KMS-11 (cell line): ENCODE measurements at regions not wholly inside any gene's neighbourhood (a gene's known extent, or its start where the extent isn't known, plus 50 kb on each side); places are given as distances from the start of the nearest gene placed in this dataset.

Experiments
- H2AFZ ChIP-seq: fragments of 200-600 bp; sonication (generic); 2 replicates; pipeline ENCODE4 v1.6.1; 2016; ENCODE audit warnings: antibody characterized with exemption, mixed run types, low read depth
- H3K27ac ChIP-seq: fragments of 200-600 bp; sonication (generic); 2 replicates; pipeline ENCODE4 v1.6.1; 2016; ENCODE audit warnings: mild to moderate bottlenecking, mixed run types
- H3K27me3 ChIP-seq: fragments of 200-600 bp; sonication (generic); 2 replicates; pipeline ENCODE4 v1.6.1; 2017; ENCODE audit warnings: mild to moderate bottlenecking, low read depth, mixed run types, moderate library complexity; ENCODE audit not compliant: insufficient read depth
- H3K36me3 ChIP-seq: fragments of 200-600 bp; sonication (generic); 2 replicates; pipeline ENCODE4 v1.6.1; 2017; ENCODE audit warnings: mild to moderate bottlenecking, mixed run types; ENCODE audit not compliant: insufficient read depth
- H3K4me1 ChIP-seq: fragments of 200-600 bp; sonication (generic); 2 replicates; pipeline ENCODE4 v1.6.1; 2016; ENCODE audit warnings: mild to moderate bottlenecking, low read depth, mixed run types; ENCODE audit not compliant: poor library complexity, severe bottlenecking
- H3K4me2 ChIP-seq: fragments of 200-600 bp; sonication (generic); 2 replicates; pipeline ENCODE4 v1.7.0; 2016; ENCODE audit warnings: mild to moderate bottlenecking, mixed run types
- H3K4me3 ChIP-seq: fragments of 200-600 bp; sonication (generic); IDR thresholded peaks from 2 replicates; pipeline ENCODE4 v1.6.1; 2017; ENCODE audit warnings: low read depth, low read length, mixed read lengths; ENCODE audit not compliant: insufficient read depth
- H3K79me2 ChIP-seq: fragments of 200-600 bp; sonication (generic); 2 replicates; pipeline ENCODE4 v1.6.1; 2016; ENCODE audit warnings: low read depth, mixed run types; ENCODE audit not compliant: insufficient read depth
- H3K9ac ChIP-seq: fragments of 200-600 bp; sonication (generic); 2 replicates; pipeline ENCODE4 v1.6.1; 2016; ENCODE audit warnings: mild to moderate bottlenecking, mixed run types
- H4K20me1 ChIP-seq: fragments of 200-600 bp; sonication (generic); 2 replicates; pipeline ENCODE4 v1.6.1; 2016; ENCODE audit warnings: mild to moderate bottlenecking, mixed run types; ENCODE audit not compliant: insufficient read depth
- CTCF ChIP-seq: fragments of 200-600 bp; sonication (generic); conservative IDR thresholded peaks from 2 replicates; pipeline ENCODE4 v1.6.1; 2017; ENCODE audit warnings: low read depth, mild to moderate bottlenecking, antibody characterized with exemption, low read length, moderate library complexity, mixed read lengths

- Histone ChIP-seq H3K4me3 (no peak overlapping the region), H3K36me3 (no peaks in the 10 kb centered on the region), H3K4me2 (no peak overlapping the region)
Measured at GRCh38 chr22:47379037-47379436, 616.6 kb downstream of the TBC1D22A start.

DNA sequence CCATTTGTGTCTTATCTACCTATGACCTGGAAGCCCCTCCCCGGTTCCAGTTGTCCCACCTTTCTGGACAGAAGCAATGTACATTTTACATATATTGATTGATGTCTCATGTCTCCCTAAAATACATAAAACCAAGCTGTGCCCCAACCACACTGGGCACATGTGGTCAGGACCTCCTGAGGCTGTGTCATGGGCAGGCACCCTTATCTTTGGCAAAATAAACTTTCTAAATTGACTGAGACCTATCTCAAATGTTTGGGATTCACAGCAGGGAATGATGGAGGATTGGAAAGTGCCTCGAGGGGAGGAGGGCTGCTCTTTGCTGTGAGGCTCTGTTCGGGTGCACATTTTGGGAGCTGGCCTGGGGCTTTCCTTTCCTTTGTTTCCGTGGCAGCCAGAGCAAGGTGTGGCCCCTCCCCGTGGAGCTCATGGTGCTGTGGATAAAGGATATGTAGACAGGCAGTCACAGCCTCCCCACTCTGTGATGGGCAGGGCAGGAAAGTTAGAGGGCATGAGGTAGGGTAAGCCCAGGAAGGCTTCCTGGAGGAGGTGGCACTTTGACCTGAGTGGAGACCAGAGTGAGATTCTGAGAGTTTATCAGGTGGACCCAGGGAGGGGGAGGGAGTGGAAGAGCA lies 615.6 kb downstream of the TBC1D22A start:
- Histone ChIP-seq H3K36me3 (no peaks in the 10 kb centered on the region), H3K27me3 (no peaks in the 10 kb centered on the region; the same call in 1 of the 2 replicates), H3K27ac (no peak overlapping the region), H2AFZ (no peak overlapping the region), H3K79me2 (no peaks in the 10 kb centered on the region), H3K4me2 (no peak overlapping the region), H3K9ac (no peak overlapping the region), H3K4me3 (no peak overlapping the region), H4K20me1 (no peaks in the 10 kb centered on the region), H3K4me1 (no peaks in the 10 kb centered on the region)
- no peak for TF ChIP-seq CTCF

More at GRCh38 chr22:47379037-47379436, 616.6 kb downstream of the TBC1D22A start:
- no peaks in the 10 kb centered on the region for H3K79me2 ChIP-seq
- no peaks in the 10 kb centered on the region for H3K4me1 ChIP-seq
- no peak overlapping the region for H3K27ac ChIP-seq
- no peak for TF ChIP-seq CTCF
- no peaks in the 10 kb centered on the region for H4K20me1 ChIP-seq
- H3K9ac ChIP-seq: no peak overlapping the region
- H3K27me3 ChIP-seq: no peaks in the 10 kb centered on the region; the same call in 1 of the 2 replicates
- H2AFZ ChIP-seq: no peak overlapping the region

- H3K4me1 ChIP-seq: no peaks in the 10 kb centered on the region
Measured at GRCh38 chr22:47376901-47377505, 614.6 kb downstream of the TBC1D22A start.

DNA sequence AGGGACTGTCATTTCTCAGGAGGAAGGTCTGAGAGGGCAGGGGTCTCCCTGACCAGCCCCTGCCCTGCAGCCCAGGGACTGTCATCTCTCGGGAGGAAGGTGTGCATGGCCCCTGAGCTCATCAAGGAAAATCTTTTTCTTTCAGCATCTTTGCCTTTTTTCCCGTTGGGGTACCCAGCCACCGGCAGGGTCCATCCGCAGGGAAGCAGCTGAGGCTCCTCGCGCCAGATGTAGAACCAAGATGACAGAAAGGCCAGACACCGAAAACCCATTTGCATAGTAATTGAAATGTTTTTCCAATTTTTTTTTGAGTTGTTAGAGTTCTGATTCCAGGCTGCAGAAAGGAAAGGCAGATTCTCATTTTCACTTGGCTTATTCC lies 613.9 kb downstream of the TBC1D22A start:
- no peak for TF ChIP-seq CTCF
- Histone ChIP-seq H3K36me3 (no peaks in the 10 kb centered on the region), H3K27ac (no peak overlapping the region), H4K20me1 (no peaks in the 10 kb centered on the region), H3K27me3 (no peaks in the 10 kb centered on the region), H2AFZ (no peak overlapping the region), H3K79me2 (no peaks in the 10 kb centered on the region), H3K4me3 (no peak overlapping the region), H3K4me2 (no peak overlapping the region), H3K4me1 (no peaks in the 10 kb centered on the region), H3K9ac (no peak overlapping the region)

More at GRCh38 chr22:47376901-47377505, 614.6 kb downstream of the TBC1D22A start:
- H2AFZ ChIP-seq: no peak overlapping the region
- no peaks in the 10 kb centered on the region for H3K36me3 ChIP-seq
- no peak for TF ChIP-seq CTCF
- H3K27ac ChIP-seq: no peak overlapping the region
- H3K4me3 ChIP-seq: no peak overlapping the region
- H3K79me2 ChIP-seq: no peaks in the 10 kb centered on the region
- H3K27me3 ChIP-seq: no peaks in the 10 kb centered on the region; the same call in 1 of the 2 replicates
- H3K9ac ChIP-seq: no peak overlapping the region
- H4K20me1 ChIP-seq: no peaks in the 10 kb centered on the region
- H3K4me2 ChIP-seq: no peak overlapping the region
